ENCODE measurements at regions not wholly inside any gene's neighbourhood (a gene's known extent, or its start where the extent isn't known, plus 50 kb on each side); places are given as distances from the start of the nearest gene placed in this dataset.

GRCh38 chr7:68107261-68107660 lies 1110.6 kb downstream of the TYW1 start:
- no peaks in the 10 kb centered on the region for H3K79me2 ChIP-seq (ENCODE audit: control insufficient read depth, low read length)
- H3K27me3 ChIP-seq (ENCODE audit: control insufficient read depth, low read length), result no peaks in the 10 kb centered on the region
- H3K9me3 ChIP-seq (ENCODE audit: control insufficient read depth, insufficient read depth, low read length), result no peaks in the 10 kb centered on the region

GRCh38 chr7:68107968-68108367 lies 1111.3 kb downstream of the TYW1 start:
- Histone ChIP-seq H3K4me3 (ENCODE audit: low read length) (no peak overlapping the region), H3K4me2 (ENCODE audit: low read length) (no peak overlapping the region), H3K9me2 (replicated peaks; ENCODE audit: control insufficient read depth, low read length) (no peaks in the 10 kb centered on the region), H4K20me1 (ENCODE audit: control insufficient read depth, insufficient read depth, low read depth, low read length) (no peaks in the 10 kb centered on the region), H3K27ac (ENCODE audit: low read depth, low read length) (no peak overlapping the region), H3K9me3 (ENCODE audit: control insufficient read depth, insufficient read depth, low read length) (no peaks in the 10 kb centered on the region), H3K36me3 (ENCODE audit: control insufficient read depth, low read length) (no peaks in the 10 kb centered on the region), H3K27me3 (ENCODE audit: control insufficient read depth, low read length) (no peaks in the 10 kb centered on the region), H3F3A (ENCODE audit: control insufficient read depth, insufficient read depth) (no peaks in the 10 kb centered on the region), H3K79me2 (ENCODE audit: control insufficient read depth, low read length) (no peaks in the 10 kb centered on the region), H3K4me1 (ENCODE audit: control insufficient read depth, low read length) (no peaks in the 10 kb centered on the region)
- TF ChIP-seq, protein P1, sequence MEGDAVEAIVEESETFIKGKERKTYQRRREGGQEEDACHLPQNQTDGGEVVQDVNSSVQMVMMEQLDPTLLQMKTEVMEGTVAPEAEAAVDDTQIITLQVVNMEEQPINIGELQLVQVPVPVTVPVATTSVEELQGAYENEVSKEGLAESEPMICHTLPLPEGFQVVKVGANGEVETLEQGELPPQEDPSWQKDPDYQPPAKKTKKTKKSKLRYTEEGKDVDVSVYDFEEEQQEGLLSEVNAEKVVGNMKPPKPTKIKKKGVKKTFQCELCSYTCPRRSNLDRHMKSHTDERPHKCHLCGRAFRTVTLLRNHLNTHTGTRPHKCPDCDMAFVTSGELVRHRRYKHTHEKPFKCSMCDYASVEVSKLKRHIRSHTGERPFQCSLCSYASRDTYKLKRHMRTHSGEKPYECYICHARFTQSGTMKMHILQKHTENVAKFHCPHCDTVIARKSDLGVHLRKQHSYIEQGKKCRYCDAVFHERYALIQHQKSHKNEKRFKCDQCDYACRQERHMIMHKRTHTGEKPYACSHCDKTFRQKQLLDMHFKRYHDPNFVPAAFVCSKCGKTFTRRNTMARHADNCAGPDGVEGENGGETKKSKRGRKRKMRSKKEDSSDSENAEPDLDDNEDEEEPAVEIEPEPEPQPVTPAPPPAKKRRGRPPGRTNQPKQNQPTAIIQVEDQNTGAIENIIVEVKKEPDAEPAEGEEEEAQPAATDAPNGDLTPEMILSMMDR (IDR thresholded peaks at IDR 0.05; ENCODE audit: low read depth, low read length, poor library complexity, severe bottlenecking), result no peak
- no peak for TF ChIP-seq EZH2phosphoT487 (IDR thresholded peaks at IDR 0.05; ENCODE audit: borderline replicate concordance, low read length)

More at GRCh38 chr7:68107261-68107660, 1110.6 kb downstream of the TYW1 start:
- Histone ChIP-seq H3K36me3 (ENCODE audit: control insufficient read depth, low read length) (no peaks in the 10 kb centered on the region), H3K27ac (ENCODE audit: low read depth, low read length) (no peak overlapping the region), H4K20me1 (ENCODE audit: control insufficient read depth, insufficient read depth, low read depth, low read length) (no peaks in the 10 kb centered on the region), H3F3A (ENCODE audit: control insufficient read depth, insufficient read depth) (no peaks in the 10 kb centered on the region), H3K4me2 (ENCODE audit: low read length) (no peak overlapping the region), H3K4me1 (ENCODE audit: control insufficient read depth, low read length) (no peaks in the 10 kb centered on the region), H3K9me2 (replicated peaks; ENCODE audit: control insufficient read depth, low read length) (no peaks in the 10 kb centered on the region), H3K4me3 (ENCODE audit: low read length) (no peak overlapping the region)
- TF ChIP-seq, protein P1 (IDR thresholded peaks at IDR 0.05; ENCODE audit: low read depth, low read length, poor library complexity, severe bottlenecking), result no peak
- no peak for TF ChIP-seq EZH2phosphoT487 (IDR thresholded peaks at IDR 0.05; ENCODE audit: borderline replicate concordance, low read length)

GRCh38 chr7:68109299-68109698 lies 1112.7 kb downstream of the TYW1 start:
- Histone ChIP-seq H3K9me3 (ENCODE audit: control insufficient read depth, insufficient read depth, low read length) (no peaks in the 10 kb centered on the region), H3K27me3 (ENCODE audit: control insufficient read depth, low read length) (no peaks in the 10 kb centered on the region), H3F3A (ENCODE audit: control insufficient read depth, insufficient read depth) (no peaks in the 10 kb centered on the region), H3K4me2 (ENCODE audit: low read length) (no peak overlapping the region), H3K36me3 (ENCODE audit: control insufficient read depth, low read length) (no peaks in the 10 kb centered on the region), H3K79me2 (ENCODE audit: control insufficient read depth, low read length) (no peaks in the 10 kb centered on the region), H3K9me2 (replicated peaks; ENCODE audit: control insufficient read depth, low read length) (no peaks in the 10 kb centered on the region), H4K20me1 (ENCODE audit: control insufficient read depth, insufficient read depth, low read depth, low read length) (no peaks in the 10 kb centered on the region), H3K27ac (ENCODE audit: low read depth, low read length) (no peak overlapping the region), H3K4me3 (ENCODE audit: low read length) (no peak overlapping the region), H3K4me1 (ENCODE audit: control insufficient read depth, low read length) (no peaks in the 10 kb centered on the region)
- TF ChIP-seq EZH2phosphoT487 (IDR thresholded peaks at IDR 0.05; ENCODE audit: borderline replicate concordance, low read length), result no peak
- TF ChIP-seq, protein P1 (IDR thresholded peaks at IDR 0.05; ENCODE audit: low read depth, low read length, poor library complexity, severe bottlenecking), result no peak

Measured in DOHH2 (cell line).